ENCODE measurements at regions not wholly inside any gene's neighbourhood (a gene's known extent, or its start where the extent isn't known, plus 50 kb on each side); places are given as distances from the start of the nearest gene placed in this dataset.

DNA sequence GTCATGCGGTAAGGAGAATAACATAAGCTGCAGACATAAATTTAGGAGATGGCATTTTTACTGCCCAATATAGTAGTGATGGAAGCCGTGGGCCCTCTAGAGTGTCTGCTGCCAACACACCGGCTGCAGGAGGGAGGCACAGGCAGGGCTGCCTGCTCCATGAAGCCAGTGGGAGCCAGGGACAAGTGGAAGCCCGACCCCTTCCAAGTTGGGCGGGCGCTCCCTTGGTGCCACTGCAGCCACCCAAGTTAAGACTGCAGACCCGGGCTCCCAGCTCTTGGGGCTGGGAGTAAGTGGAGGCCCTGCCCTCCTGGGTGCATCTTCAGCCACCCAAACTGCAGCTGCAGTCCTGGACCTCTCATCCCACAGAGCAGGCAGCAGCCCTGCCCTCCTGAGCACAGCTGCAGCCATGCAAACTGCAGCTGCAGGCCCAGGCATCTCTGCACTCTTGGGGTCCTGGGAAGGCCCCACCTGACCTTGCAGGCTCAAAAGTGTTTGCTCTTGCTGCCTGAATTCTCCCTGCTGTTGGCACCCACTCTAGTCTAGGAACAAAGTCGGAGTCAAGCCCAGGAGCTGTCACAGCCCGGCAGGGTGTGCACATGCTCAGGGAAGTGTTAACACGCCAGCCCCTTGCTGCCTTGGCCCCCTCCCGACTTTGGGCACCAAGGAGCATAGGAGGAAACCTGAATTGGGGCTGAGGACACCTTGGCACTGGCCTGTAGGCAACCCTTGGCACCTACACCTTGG lies 437.2 kb upstream of the PRMT6 start:
- DNase-seq: no peak

- DNase-seq: no peak
Measured at GRCh38 chr1:106619827-106620134, 436.7 kb upstream of the PRMT6 start.

DNA sequence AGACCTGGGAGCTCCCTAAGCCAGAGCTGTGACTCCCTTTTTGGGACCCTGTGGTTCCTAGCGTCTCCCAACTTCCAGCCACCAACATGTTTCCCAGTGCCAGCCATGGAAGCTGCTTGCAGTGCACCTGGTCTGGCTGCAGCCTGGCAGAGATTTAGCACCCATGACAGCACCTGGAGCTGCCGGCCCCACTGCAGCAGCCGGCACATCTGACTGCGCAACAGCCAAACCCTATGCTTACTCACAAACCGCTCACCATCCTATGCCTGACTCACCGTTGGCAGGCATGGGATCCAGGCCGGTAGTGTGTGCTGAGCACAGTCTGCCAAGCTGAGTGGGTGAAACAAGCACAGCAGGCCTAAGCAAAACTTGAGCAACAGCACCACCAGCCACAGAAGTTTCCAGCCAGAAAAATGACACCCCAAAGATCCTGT lies 435.9 kb upstream of the PRMT6 start:
- DNase-seq: no peak

DNA sequence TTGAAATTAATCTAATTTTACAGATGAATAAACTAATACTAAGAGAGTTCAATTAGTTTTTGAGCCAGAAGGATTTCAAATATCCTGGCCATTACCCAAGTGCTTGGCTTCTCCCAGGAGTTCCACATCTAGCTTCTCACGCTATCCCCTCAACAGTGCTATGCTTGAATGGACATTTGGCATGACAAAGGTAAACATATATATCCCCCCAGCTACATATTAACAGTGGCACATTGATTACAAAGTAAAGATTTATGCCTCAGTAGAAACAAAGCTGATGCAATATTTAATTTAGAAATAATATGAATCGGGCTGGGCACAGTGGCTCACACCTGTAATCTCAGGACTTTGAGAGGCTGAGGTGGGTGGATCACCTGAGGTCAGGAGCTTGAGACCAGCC lies 434.6 kb upstream of the PRMT6 start:
- no peak for DNase-seq

DNA sequence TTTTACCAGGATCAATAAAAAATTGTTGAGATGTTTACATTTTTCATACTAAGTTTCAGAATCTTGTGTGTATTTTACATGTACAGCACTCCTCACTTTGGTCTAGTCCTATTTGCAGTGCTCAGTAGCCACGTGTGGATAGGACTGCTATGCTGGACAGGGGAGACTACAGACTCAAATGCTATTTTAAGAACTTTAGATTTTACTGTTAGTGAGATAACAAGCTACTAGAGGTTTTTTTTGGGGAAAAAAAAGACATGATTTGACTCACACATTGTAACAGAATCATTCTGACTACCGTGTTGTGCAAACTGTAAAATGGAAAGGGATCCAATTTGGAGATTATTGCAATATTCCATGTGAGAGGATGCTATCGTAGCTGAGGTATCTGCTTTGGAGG lies 418.9 kb upstream of the PRMT6 start:
- DNase-seq: no peak

DNA sequence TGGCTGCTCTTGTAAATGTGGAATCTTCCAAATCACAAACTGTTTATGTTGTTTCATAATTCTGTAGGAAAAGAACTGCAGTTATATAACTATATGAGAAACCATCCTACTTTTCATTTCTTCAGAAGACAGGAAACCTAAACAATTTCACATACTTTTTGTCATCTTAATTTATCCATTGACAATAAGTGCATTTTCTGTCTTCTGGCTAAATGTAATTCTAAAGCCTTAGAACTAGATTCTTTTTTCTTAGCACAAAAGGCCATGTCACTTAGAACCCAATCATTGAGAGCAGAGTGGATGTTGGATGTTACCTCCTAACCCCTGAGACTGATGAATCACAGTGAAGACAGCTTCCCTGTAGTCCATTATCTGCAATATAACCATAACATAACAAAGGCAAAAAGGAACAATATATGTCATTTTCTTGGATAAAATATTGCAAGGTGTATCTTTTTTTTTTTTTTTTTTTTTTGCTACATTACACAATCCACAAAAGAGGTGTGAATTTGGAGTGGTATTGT lies 410.2 kb upstream of the PRMT6 start:
- DNase-seq: no peak

GRCh38 chr1:106646816-106647215 lies 409.7 kb upstream of the PRMT6 start:
- no peak for DNase-seq

GRCh38 chr1:106651028-106651762 lies 405.3 kb upstream of the PRMT6 start:
- no peak for DNase-seq

DNA sequence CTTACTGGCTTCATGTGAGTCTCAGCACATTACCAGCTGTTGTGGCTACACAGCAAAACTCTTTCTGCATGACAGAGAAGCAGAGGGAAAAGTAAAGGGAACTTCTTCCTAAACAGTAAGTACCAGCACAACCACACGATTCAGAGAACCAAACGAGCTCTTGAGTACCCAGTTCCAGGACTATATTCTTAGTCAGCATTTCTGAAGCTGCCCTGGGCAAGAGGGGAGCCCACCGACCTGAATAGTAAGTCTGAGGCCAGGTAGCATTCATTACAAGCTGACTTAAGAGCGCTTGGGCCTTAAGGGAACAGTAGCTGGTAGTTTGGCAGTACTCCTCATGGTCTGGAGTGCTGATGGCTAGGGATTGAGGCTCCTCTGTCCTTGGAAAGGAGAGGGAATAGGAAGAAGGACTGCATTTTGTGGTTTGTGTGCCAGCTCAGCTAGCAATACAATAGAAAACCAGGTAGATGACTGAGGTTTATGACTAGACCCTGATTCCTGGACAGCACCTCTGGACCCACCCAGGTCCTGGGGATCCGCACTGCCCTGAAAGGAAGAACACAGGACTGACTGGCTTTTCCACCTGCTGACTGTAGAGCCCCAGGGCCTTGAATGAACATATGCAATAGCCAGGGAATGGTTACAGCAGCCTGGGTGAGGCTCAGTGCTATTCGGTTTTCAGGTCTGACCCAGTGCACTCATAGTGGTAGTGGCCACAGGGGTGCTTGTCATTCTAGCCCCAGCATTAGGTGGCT lies 396.8 kb upstream of the PRMT6 start:
- no peak for DNase-seq

GRCh38 chr1:106675558-106675957 lies 380.9 kb upstream of the PRMT6 start:
- DNase-seq: no peak

DNA sequence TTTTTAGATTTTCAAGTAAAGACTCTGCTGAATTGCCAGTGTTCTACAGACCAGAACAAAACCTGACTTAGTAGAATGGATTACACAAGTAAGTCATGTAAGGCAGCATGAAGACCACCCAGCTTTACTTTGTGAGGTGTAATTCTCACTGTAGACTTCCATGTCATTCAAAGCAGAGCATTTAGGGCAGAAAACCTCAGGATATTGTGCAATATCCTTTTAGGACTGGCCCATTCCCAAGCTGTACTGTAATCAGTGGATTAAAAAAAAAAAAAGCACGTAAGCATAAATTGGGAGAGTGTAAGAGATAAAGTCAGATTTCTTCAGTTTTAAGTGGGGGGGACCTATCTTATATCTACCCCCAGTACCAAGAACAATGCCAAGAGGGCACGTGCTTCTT lies 380.5 kb upstream of the PRMT6 start:
- DNase-seq: no peak

DNA sequence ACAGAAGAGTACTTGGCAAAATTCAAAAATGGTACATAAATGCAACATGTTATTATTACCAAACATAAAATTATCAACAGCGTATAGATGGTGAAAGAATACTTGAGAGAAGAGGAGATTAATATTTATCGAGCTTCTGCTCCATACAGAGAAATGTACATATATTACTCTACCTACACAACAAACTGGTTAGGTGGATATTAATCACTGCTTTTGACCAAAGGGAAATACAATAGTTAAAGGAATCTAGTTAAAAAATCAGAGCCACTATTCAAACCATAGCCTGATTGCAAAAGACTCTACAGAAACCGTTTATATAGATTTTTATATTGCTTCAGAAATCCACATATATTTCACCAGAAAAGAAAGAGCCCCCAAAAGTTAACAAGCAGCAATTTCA lies 379.3 kb upstream of the PRMT6 start:
- DNase-seq: no peak

- no peak for DNase-seq
Measured at GRCh38 chr1:106677721-106678120, 378.8 kb upstream of the PRMT6 start.

GRCh38 chr1:106678279-106679050 lies 378.0 kb upstream of the PRMT6 start:
- no peak for DNase-seq

DNA sequence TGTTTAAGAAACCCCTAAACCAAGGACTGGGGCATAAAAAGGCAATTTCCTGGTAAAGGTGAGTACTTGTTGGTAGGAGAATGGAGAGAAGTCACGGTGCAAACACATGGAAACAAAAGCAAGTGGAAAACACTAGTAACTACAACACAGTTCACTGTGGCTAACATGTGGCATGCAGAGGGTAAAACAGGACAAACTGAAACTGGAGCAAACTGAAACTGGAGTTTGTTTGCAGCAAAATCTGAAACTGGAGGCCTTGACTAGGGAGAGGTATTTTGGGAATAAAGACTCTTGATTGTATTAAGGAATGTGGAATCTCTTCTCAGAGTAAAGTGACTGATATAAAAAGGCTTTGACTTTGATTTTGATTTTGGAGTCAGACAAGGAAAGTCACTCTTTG lies 376.3 kb upstream of the PRMT6 start:
- no peak for DNase-seq

DNA sequence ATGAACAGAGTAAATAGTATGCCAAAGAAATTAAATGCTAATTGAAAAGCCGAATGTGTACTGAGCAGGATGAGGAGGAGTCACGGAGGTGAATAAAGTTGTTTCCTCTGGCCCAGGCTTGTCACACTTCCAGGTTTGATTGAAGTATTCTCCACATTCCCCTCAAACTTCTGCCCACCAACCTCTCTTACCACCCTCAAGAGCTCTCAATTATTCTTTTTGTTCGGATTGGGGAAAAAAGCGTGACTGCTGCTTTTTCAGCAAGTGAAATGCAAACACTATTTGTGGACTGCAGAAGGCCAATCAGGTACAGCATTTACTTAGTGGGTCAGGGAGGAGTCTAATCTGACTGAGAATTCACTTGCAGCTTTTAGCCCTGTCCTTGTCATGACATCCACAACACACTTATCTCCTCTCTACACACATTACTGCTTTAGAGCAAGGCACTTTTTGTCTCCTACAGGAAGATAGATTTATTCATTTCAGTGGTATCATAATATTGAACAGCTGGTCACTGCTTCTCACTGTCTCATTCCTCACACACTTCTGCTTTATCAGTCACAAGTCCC lies 375.6 kb upstream of the PRMT6 start:
- DNase-seq: no peak

- DNase-seq: no peak
Measured at GRCh38 chr1:106681939-106682522, 374.4 kb upstream of the PRMT6 start.

DNA sequence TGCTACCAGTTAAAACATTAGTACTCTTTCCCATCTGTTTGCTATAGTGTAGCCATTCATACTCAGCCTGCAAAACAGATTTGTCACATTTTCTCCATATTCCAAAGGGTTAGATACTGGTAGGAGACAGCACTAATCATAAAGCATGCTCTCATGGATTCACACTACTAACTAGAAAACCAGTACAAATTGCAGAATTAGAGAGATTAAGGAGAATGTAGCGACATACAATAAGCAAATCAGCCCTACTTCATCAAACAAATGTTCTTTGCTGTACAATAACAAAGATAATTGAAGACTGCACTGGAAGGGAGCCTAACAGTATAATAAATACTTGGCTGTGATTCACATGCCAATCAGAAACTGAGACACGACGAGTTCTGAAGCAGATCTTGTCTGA lies 368.0 kb upstream of the PRMT6 start:
- no peak for DNase-seq

- no peak for DNase-seq
Measured at GRCh38 chr1:106698660-106699059, 357.8 kb upstream of the PRMT6 start.

DNA sequence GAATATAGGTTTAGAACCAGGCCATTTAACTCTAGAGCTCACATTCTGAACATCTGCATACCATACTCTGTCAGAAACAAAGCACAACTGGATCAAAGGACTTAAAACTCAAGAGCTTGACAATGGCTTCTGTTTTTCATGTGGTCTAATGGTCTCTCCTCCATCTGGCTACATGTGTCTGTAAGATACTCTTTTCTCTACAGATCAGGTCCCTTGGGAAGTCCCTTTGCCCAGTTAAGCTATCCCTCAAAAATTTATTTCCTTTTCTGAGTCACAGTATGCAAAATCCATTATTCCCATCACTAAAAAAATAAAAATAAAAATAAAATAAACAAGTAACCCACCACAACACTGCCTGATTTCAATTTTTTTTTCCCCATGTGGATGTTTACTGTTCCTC lies 357.0 kb upstream of the PRMT6 start:
- DNase-seq: no peak

- no peak for DNase-seq
Measured at GRCh38 chr1:106700211-106700610, 356.3 kb upstream of the PRMT6 start.

DNA sequence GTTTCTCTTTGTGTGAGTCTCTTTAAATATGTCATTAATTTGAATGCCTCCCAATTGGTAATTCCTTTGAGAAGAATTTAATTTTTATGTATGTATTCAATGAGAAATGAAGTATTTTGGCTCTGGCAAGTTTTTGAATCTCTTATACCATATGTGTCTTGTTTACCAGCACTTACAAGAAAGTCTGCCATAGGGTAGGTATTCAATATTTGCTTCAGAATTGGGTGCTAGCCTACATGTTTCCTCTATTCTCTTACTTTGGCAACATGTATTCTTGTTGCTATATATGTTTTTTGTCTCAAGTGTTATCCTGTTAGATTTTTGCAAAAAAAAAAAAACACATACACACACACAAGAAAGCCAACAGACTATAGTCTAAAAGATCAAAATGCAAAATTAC lies 350.5 kb upstream of the PRMT6 start:
- no peak for DNase-seq
